ENCODE measurements at regions not wholly inside any gene's neighbourhood (a gene's known extent, or its start where the extent isn't known, plus 50 kb on each side); places are given as distances from the start of the nearest gene placed in this dataset.

GRCh38 chr2:205930209-205930608, 155.8 kb downstream of the INO80D start:
- H3K36me3 ChIP-seq = no peaks in the 10 kb centered on the region
- no peaks in the 10 kb centered on the region for H3K9me3 ChIP-seq
- no peak for TF ChIP-seq POLR2AphosphoS5 (IDR thresholded peaks at IDR 0.05)
- no peak for TF ChIP-seq EP300 (IDR thresholded peaks at IDR 0.05)
- TF ChIP-seq CTCF (IDR thresholded peaks at IDR 0.05) = no peak
- TF ChIP-seq POLR2A (IDR thresholded peaks at IDR 0.05) = no peak
- H3K27ac ChIP-seq = no peak overlapping the region
- H3K4me3 ChIP-seq = no peak overlapping the region
- peaks cover 35% of the 10 kb centered on the region for H3K27me3 ChIP-seq
- no peak for DNase-seq (ENCODE audit: low spot score in 2 of 2)
- H3K4me1 ChIP-seq = peaks cover 10% of the 10 kb centered on the region
- WGBS = 68% methylated on average over 4 of the region's 4 CpGs

GRCh38 chr2:205929246-205929942, 156.6 kb downstream of the INO80D start:
- H3K27ac ChIP-seq = no peak overlapping the region
- H3K27me3 ChIP-seq = peaks cover 35% of the 10 kb centered on the region
- no peak overlapping the region for H3K4me3 ChIP-seq
- H3K9me3 ChIP-seq = no peaks in the 10 kb centered on the region
- WGBS = 92% methylated on average over 9 of the region's 9 CpGs
- no peak for DNase-seq (ENCODE audit: low spot score in 2 of 2)
- peaks cover 10% of the 10 kb centered on the region for H3K4me1 ChIP-seq
- no peak for TF ChIP-seq POLR2AphosphoS5 (IDR thresholded peaks at IDR 0.05)
- no peak for TF ChIP-seq CTCF (IDR thresholded peaks at IDR 0.05)
- no peak for TF ChIP-seq POLR2A (IDR thresholded peaks at IDR 0.05)
- TF ChIP-seq EP300 (IDR thresholded peaks at IDR 0.05) = no peak
- H3K36me3 ChIP-seq = no peaks in the 10 kb centered on the region

- DNase-seq (ENCODE audit: low spot score in 2 of 2) = peak in 1 of 2 donors; percentile 79
- peaks cover 10% of the 10 kb centered on the region for H3K4me1 ChIP-seq
- H3K27me3 ChIP-seq = peaks cover 41% of the 10 kb centered on the region
- 16% methylated on average over 26 of the region's 33 CpGs for WGBS
- H3K9me3 ChIP-seq = no peaks in the 10 kb centered on the region
- no peaks in the 10 kb centered on the region for H3K36me3 ChIP-seq
- TF ChIP-seq EP300 (IDR thresholded peaks at IDR 0.05) = no peak
- peak; percentile 76 to 91 for TF ChIP-seq CTCF (IDR thresholded peaks at IDR 0.05)
- no peak overlapping the region for H3K27ac ChIP-seq
- H3K4me3 ChIP-seq = no peak overlapping the region
Measured at GRCh38 chr2:205925373-205926337, 160.3 kb downstream of the INO80D start.

GRCh38 chr2:205924676-205925075, 161.3 kb downstream of the INO80D start:
- Histone ChIP-seq H3K27ac (no peak overlapping the region), H3K27me3 (peaks cover 40% of the 10 kb centered on the region)

More at GRCh38 chr2:205924676-205925075, 161.3 kb downstream of the INO80D start:
- H3K9me3 ChIP-seq = no peaks in the 10 kb centered on the region
- H3K36me3 ChIP-seq = no peaks in the 10 kb centered on the region
- WGBS = 72% methylated on average over 9 of the region's 9 CpGs
- no peak for DNase-seq (ENCODE audit: low spot score in 2 of 2)
- no peak overlapping the region for H3K4me3 ChIP-seq
- H3K4me1 ChIP-seq = peaks cover 10% of the 10 kb centered on the region
- no peak for TF ChIP-seq EP300 (IDR thresholded peaks at IDR 0.05)
- no peak for TF ChIP-seq POLR2AphosphoS5 (IDR thresholded peaks at IDR 0.05)
- no peak for TF ChIP-seq CTCF (IDR thresholded peaks at IDR 0.05)
- TF ChIP-seq POLR2A (IDR thresholded peaks at IDR 0.05) = no peak
